ENCODE measurements at regions not wholly inside any gene's neighbourhood (a gene's known extent, or its start where the extent isn't known, plus 50 kb on each side); places are given as distances from the start of the nearest gene placed in this dataset.

- TF ChIP-seq RERE (CRISPR knock-in tag; IDR thresholded peaks at IDR 0.05; ENCODE audit: borderline replicate concordance) (no peak), ZBTB12 (CRISPR knock-in tag; IDR thresholded peaks at IDR 0.05) (0 out of 2 replicates have a peak, but pooled peaks have one; percentile 37), ZNF668 (CRISPR knock-in tag; IDR thresholded peaks at IDR 0.05) (no peak), ATF3 (IDR thresholded peaks at IDR 0.05) (peak; percentile 36; the same call in 1 of the 2 replicates), ATF3 (CRISPR knock-in tag; conservative IDR thresholded peaks at IDR 0.05) (no peak), ZNF146 (CRISPR knock-in tag; IDR thresholded peaks at IDR 0.05; ENCODE audit: unreplicated experiment) (no peak), SETDB1 (IDR thresholded peaks at IDR 0.05; ENCODE audit: low read length) (no peak), ATF6 (CRISPR knock-in tag; IDR thresholded peaks at IDR 0.05) (no peak), ZC3H8 (IDR thresholded peaks at IDR 0.05) (no peak), TSHZ1 (CRISPR knock-in tag; IDR thresholded peaks at IDR 0.05) (no peak), COPS2 (conservative IDR thresholded peaks at IDR 0.05) (no peak), ZNF785 (CRISPR knock-in tag; IDR thresholded peaks at IDR 0.05) (no peak), SMAD1 (IDR thresholded peaks at IDR 0.05; ENCODE audit: low read depth, low read length, partially characterized antibody) (no peak), POLR2H (tag; IDR thresholded peaks at IDR 0.05; ENCODE audit: low read depth) (no peak), TAF9B (IDR thresholded peaks at IDR 0.05; ENCODE audit: partially characterized antibody) (peak; percentile 40)
Observed at GRCh38 chr1:87179851-87180519, 148.7 kb upstream of the LMO4 start (continued).
